ENCODE measurements at regions not wholly inside any gene's neighbourhood (a gene's known extent, or its start where the extent isn't known, plus 50 kb on each side); places are given as distances from the start of the nearest gene placed in this dataset.

GRCh38 chr3:90025019-90025418 lies 917.6 kb downstream of the EPHA3 start:
- H3K27ac Mint-ChIP-seq: no peak overlapping the region
- no peaks in the 10 kb centered on the region for H3K36me3 Mint-ChIP-seq
- no peaks in the 10 kb centered on the region for H3K27me3 Mint-ChIP-seq
- ATAC-seq: no peak
- no peaks in the 10 kb centered on the region for H3K4me1 Mint-ChIP-seq
- H3K9me3 Mint-ChIP-seq: no peaks in the 10 kb centered on the region
- H3K4me3 Mint-ChIP-seq: no peak overlapping the region

DNA sequence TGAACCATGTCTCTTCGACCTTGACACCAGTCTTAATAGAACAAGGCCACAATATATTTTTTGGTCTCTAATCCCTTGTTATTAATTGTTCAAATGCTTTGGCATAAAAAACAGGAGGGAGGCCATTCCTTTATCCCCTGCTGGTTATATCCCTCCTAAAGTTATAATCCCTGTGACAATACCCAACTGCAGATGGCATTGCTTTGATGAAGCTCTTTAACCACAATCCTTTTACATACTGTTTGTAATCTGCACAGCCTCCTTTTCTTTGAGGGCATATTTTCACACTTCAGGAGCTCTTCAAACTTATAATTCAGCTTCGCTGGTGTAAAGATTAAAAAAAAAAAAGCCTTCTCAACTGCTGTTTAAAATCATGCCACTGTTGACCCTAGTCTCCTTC lies 919.0 kb downstream of the EPHA3 start:
- Mint-ChIP-seq H3K36me3 (no peaks in the 10 kb centered on the region), H3K27ac (no peak overlapping the region), H3K9me3 (no peaks in the 10 kb centered on the region), H3K27me3 (no peaks in the 10 kb centered on the region), H3K4me1 (no peaks in the 10 kb centered on the region), H3K4me3 (no peak overlapping the region)
- no peak for ATAC-seq

DNA sequence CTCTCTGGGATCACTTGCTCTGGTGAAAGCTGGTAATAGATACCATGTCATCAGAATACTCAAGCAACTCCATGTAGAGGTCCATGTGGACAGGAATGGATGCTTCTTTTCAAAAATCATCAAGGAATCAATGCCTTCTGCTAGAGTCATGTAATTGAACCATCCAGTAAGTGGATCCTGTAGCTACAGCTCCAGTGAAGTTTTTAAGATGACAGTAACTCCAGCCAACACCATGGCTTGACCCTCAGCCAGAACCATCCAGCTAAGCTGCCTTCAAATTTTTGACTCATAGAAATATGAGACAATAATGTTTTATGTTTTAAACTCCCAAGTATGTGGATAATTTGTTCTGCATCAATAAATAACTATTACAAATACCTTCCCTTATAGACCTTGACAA lies 923.7 kb downstream of the EPHA3 start:
- Mint-ChIP-seq H3K4me3 (no peak overlapping the region), H3K36me3 (no peaks in the 10 kb centered on the region), H3K27me3 (no peaks in the 10 kb centered on the region), H3K9me3 (no peaks in the 10 kb centered on the region), H3K27ac (no peak overlapping the region), H3K4me1 (no peaks in the 10 kb centered on the region)
- no peak for ATAC-seq

DNA sequence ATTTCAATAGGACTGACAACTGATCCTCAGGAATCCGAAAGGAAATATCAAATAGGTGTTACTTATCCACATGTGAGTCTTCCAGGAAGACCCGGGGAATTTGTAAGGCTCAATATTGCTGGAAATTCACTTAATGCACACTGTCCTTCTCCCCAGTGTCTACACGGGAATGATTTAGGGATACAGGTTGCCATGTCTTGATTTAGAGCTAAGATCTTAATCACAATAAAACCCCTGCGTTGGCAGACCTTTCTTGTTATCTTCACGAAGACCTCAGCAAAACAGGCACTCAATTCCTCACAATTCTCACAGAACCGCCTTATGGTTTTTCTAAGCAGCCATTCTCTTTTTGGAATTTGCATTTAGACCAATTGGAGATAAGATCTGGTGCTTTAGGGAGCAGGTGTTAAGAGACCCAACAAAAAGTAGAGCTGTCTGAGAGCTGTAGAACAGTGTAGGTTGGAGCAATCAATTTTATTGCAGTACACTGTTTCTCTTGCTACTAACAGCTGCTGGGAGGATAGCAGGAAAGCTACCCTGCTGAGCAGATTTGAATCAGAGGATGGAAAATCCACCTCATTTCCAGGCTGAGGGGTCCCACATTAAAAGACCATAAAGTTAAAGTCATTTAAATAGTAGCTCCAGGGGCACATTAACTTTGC lies 925.7 kb downstream of the EPHA3 start:
- H3K27me3 Mint-ChIP-seq: no peaks in the 10 kb centered on the region
- peaks cover 3% of the 10 kb centered on the region for H3K9me3 Mint-ChIP-seq
- H3K36me3 Mint-ChIP-seq: no peaks in the 10 kb centered on the region
- no peak overlapping the region for H3K27ac Mint-ChIP-seq
- H3K4me3 Mint-ChIP-seq: no peak overlapping the region
- no peaks in the 10 kb centered on the region for H3K4me1 Mint-ChIP-seq
- no peak for ATAC-seq

GRCh38 chr3:90034038-90034437 lies 926.6 kb downstream of the EPHA3 start:
- Mint-ChIP-seq H3K4me3 (no peak overlapping the region), H3K4me1 (no peaks in the 10 kb centered on the region), H3K36me3 (no peaks in the 10 kb centered on the region), H3K27me3 (no peaks in the 10 kb centered on the region), H3K9me3 (peaks cover 3% of the 10 kb centered on the region), H3K27ac (no peak overlapping the region)
- ATAC-seq: no peak

- no peaks in the 10 kb centered on the region for H3K27me3 Mint-ChIP-seq
- no peaks in the 10 kb centered on the region for H3K36me3 Mint-ChIP-seq
- H3K27ac Mint-ChIP-seq: no peak overlapping the region
- H3K4me3 Mint-ChIP-seq: no peak overlapping the region
- peaks cover 3% of the 10 kb centered on the region for H3K9me3 Mint-ChIP-seq
- no peak for ATAC-seq
- H3K4me1 Mint-ChIP-seq: no peaks in the 10 kb centered on the region
Measured at GRCh38 chr3:90035643-90036042, 928.2 kb downstream of the EPHA3 start.

- H3K4me3 Mint-ChIP-seq: no peak overlapping the region
- H3K27ac Mint-ChIP-seq: no peak overlapping the region
- ATAC-seq: no peak
- peaks cover 3% of the 10 kb centered on the region for H3K9me3 Mint-ChIP-seq
- no peaks in the 10 kb centered on the region for H3K27me3 Mint-ChIP-seq
- H3K36me3 Mint-ChIP-seq: no peaks in the 10 kb centered on the region
- H3K4me1 Mint-ChIP-seq: no peaks in the 10 kb centered on the region
Measured at GRCh38 chr3:90036939-90037469, 929.6 kb downstream of the EPHA3 start.

GRCh38 chr3:90039994-90040393 lies 932.6 kb downstream of the EPHA3 start:
- peaks cover 3% of the 10 kb centered on the region for H3K9me3 Mint-ChIP-seq
- no peak overlapping the region for H3K4me3 Mint-ChIP-seq
- ATAC-seq: no peak
- H3K27me3 Mint-ChIP-seq: no peaks in the 10 kb centered on the region
- no peaks in the 10 kb centered on the region for H3K36me3 Mint-ChIP-seq
- H3K27ac Mint-ChIP-seq: no peak overlapping the region
- no peaks in the 10 kb centered on the region for H3K4me1 Mint-ChIP-seq

DNA sequence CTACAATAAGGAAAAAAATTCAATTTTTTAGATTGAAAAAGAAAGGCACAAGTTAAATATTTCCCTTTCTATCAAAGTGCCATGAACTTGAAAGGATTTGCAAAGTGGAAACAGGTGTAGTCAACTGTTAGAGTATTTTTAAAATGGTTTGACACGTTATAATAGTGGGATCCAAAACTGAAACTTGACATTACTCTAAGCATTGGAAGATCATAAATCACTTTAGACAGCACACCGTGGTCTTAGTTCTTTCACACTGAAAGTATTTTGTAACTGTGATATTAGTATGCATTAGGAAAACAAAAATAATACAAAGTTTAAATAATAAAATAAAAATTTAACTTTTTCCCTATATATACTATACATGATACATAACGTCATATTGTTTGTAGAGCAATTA lies 933.1 kb downstream of the EPHA3 start:
- no peaks in the 10 kb centered on the region for H3K36me3 Mint-ChIP-seq
- no peak overlapping the region for H3K4me3 Mint-ChIP-seq
- no peaks in the 10 kb centered on the region for H3K4me1 Mint-ChIP-seq
- peaks cover 3% of the 10 kb centered on the region for H3K9me3 Mint-ChIP-seq
- ATAC-seq: no peak
- no peaks in the 10 kb centered on the region for H3K27me3 Mint-ChIP-seq
- H3K27ac Mint-ChIP-seq: no peak overlapping the region

GRCh38 chr3:90041995-90042394 lies 934.6 kb downstream of the EPHA3 start:
- ATAC-seq: no peak
- H3K27me3 Mint-ChIP-seq: no peaks in the 10 kb centered on the region
- no peak overlapping the region for H3K4me3 Mint-ChIP-seq
- H3K36me3 Mint-ChIP-seq: no peaks in the 10 kb centered on the region
- no peaks in the 10 kb centered on the region for H3K4me1 Mint-ChIP-seq
- peaks cover 3% of the 10 kb centered on the region for H3K9me3 Mint-ChIP-seq
- no peak overlapping the region for H3K27ac Mint-ChIP-seq

- no peak overlapping the region for H3K4me3 Mint-ChIP-seq
Measured at GRCh38 chr3:90043287-90043686, 935.9 kb downstream of the EPHA3 start.

GRCh38 chr3:90044084-90044816 lies 936.8 kb downstream of the EPHA3 start:
- no peak overlapping the region for H3K27ac Mint-ChIP-seq
- no peaks in the 10 kb centered on the region for H3K9me3 Mint-ChIP-seq
- H3K4me3 Mint-ChIP-seq: no peak overlapping the region
- H3K36me3 Mint-ChIP-seq: no peaks in the 10 kb centered on the region
- no peaks in the 10 kb centered on the region for H3K4me1 Mint-ChIP-seq
- H3K27me3 Mint-ChIP-seq: no peaks in the 10 kb centered on the region
- ATAC-seq: no peak

More at GRCh38 chr3:90043287-90043686, 935.9 kb downstream of the EPHA3 start:
- H3K4me1 Mint-ChIP-seq: no peaks in the 10 kb centered on the region
- no peaks in the 10 kb centered on the region for H3K27me3 Mint-ChIP-seq
- no peaks in the 10 kb centered on the region for H3K36me3 Mint-ChIP-seq
- no peaks in the 10 kb centered on the region for H3K9me3 Mint-ChIP-seq
- H3K27ac Mint-ChIP-seq: no peak overlapping the region
- ATAC-seq: no peak

- ATAC-seq: peak; percentile 43
- Mint-ChIP-seq H3K4me3 (no peak overlapping the region), H3K27ac (no peak overlapping the region), H3K27me3 (no peaks in the 10 kb centered on the region), H3K4me1 (no peaks in the 10 kb centered on the region), H3K36me3 (no peaks in the 10 kb centered on the region), H3K9me3 (peaks cover 2% of the 10 kb centered on the region)
Measured at GRCh38 chr3:90052425-90052950, 945.1 kb downstream of the EPHA3 start.

DNA sequence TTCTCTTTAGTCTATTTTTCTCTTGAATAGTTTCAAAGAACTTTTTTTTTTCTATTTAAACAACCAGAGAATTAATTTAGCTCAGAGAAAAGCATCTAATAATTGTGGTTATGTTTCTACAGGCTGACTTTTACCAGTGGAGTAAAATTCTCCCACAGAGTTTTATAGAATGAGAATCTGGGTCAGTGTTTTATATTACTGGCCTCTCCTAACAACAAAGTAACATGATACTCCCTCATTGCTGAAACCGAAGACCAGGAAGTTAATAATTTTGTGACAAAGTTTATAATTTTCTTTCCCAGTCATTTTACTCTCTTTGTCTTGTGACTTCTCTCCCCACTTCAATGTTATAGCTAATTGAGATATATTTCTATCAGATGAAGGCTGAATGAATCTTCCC lies 946.9 kb downstream of the EPHA3 start:
- H3K4me3 Mint-ChIP-seq: no peak overlapping the region
- no peaks in the 10 kb centered on the region for H3K36me3 Mint-ChIP-seq
- no peaks in the 10 kb centered on the region for H3K4me1 Mint-ChIP-seq
- H3K9me3 Mint-ChIP-seq: peaks cover 6% of the 10 kb centered on the region
- H3K27ac Mint-ChIP-seq: no peak overlapping the region
- H3K27me3 Mint-ChIP-seq: no peaks in the 10 kb centered on the region
- ATAC-seq: no peak

DNA sequence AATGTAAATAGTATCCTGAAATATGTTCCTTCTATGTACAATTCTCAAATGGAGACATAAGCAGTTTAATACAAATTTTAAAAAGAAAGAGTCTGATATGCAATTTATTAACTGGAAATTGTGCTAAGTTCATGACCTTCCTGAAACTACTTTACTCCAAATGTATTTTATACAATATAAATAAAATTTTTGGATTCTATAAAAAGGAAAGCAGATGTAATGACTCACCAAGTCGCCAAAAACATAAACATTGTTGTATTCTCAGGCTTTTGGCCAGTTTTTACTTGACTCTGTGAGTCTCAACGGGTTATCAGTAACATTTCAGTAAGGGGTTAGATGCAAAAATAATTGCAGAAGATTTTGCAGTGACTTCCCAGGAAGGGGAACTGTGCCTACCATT lies 948.2 kb downstream of the EPHA3 start:
- no peaks in the 10 kb centered on the region for H3K4me1 Mint-ChIP-seq
- H3K27me3 Mint-ChIP-seq: no peaks in the 10 kb centered on the region
- H3K9me3 Mint-ChIP-seq: peaks cover 3% of the 10 kb centered on the region
- H3K36me3 Mint-ChIP-seq: no peaks in the 10 kb centered on the region
- no peak overlapping the region for H3K27ac Mint-ChIP-seq
- H3K4me3 Mint-ChIP-seq: no peak overlapping the region
- ATAC-seq: no peak
